ENCODE measurements at regions not wholly inside any gene's neighbourhood (a gene's known extent, or its start where the extent isn't known, plus 50 kb on each side); places are given as distances from the start of the nearest gene placed in this dataset.

DNA sequence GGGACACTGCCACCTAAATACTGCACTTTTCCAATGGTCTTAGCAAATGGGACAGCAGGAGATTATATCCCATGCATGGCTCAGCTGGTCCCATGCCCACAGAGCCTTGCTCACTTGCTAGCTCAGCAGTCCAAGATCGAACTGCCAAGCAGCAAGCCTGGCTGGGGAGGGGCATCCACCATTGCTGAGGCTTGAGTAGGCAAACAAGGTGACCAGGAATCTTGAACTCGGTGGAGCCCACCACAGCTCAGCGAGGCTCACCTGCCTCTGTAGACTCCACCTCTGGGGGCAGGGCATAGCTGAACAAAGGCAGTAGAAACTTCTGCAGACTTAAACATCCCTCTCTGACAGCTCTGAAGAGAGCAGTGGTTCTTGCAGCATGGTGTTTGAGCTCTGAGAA lies 370.8 kb upstream of the MGAT4C start:
- no peak overlapping the region for H3K4me3 ChIP-seq (replicated peaks in 1 of 2; ENCODE audit: low read depth in 2 of 2, low read length in 2 of 2)
- DNase-seq (ENCODE audit: low read depth in 2 of 2) = no peak
- TF ChIP-seq, protein P1, sequence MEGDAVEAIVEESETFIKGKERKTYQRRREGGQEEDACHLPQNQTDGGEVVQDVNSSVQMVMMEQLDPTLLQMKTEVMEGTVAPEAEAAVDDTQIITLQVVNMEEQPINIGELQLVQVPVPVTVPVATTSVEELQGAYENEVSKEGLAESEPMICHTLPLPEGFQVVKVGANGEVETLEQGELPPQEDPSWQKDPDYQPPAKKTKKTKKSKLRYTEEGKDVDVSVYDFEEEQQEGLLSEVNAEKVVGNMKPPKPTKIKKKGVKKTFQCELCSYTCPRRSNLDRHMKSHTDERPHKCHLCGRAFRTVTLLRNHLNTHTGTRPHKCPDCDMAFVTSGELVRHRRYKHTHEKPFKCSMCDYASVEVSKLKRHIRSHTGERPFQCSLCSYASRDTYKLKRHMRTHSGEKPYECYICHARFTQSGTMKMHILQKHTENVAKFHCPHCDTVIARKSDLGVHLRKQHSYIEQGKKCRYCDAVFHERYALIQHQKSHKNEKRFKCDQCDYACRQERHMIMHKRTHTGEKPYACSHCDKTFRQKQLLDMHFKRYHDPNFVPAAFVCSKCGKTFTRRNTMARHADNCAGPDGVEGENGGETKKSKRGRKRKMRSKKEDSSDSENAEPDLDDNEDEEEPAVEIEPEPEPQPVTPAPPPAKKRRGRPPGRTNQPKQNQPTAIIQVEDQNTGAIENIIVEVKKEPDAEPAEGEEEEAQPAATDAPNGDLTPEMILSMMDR (IDR thresholded peaks at IDR 0.05; ENCODE audit: low read depth, low read length) = no peak

- TF ChIP-seq, protein P1 (IDR thresholded peaks at IDR 0.05; ENCODE audit: low read depth, low read length) = no peak
- no peak for DNase-seq (ENCODE audit: low read depth in 2 of 2)
Measured at GRCh38 chr12:86623267-86623666, 367.1 kb upstream of the MGAT4C start.

GRCh38 chr12:86621957-86622356 lies 365.8 kb upstream of the MGAT4C start:
- TF ChIP-seq, protein P1 (IDR thresholded peaks at IDR 0.05; ENCODE audit: low read depth, low read length) = no peak
- no peak for DNase-seq (ENCODE audit: low read depth in 2 of 2)
- H3K4me3 ChIP-seq (replicated peaks in 1 of 2; ENCODE audit: low read depth in 2 of 2, low read length in 2 of 2) = no peak overlapping the region

More at GRCh38 chr12:86623267-86623666, 367.1 kb upstream of the MGAT4C start:
- no peak overlapping the region for H3K4me3 ChIP-seq (replicated peaks in 1 of 2; ENCODE audit: low read depth in 2 of 2, low read length in 2 of 2)

DNA sequence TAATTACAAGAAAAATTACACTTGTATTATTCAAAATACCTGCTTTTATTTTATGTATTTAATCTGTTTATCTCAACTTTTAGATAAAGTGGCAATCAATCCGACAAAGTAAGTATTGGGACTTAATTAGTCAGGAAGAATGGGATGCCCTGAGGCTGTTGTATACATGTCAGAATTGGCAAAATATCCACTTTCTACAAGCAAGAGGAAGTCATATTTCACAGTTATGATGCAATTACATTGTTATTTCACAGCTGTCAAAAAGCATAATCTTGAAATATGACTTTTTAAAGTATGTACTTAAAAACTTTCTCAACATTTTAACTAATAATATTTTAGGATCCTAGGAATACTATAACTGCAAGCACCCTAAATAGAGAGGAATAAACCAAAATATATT lies 357.1 kb upstream of the MGAT4C start:
- TF ChIP-seq, protein P1 (IDR thresholded peaks at IDR 0.05; ENCODE audit: low read depth, low read length) = no peak
- no peak overlapping the region for H3K4me3 ChIP-seq (replicated peaks in 1 of 2; ENCODE audit: low read depth in 2 of 2, low read length in 2 of 2)
- DNase-seq (ENCODE audit: low read depth in 2 of 2) = peak; percentile 38 to 67

GRCh38 chr12:86608638-86609037 lies 352.4 kb upstream of the MGAT4C start:
- H3K4me3 ChIP-seq (replicated peaks in 1 of 2; ENCODE audit: low read depth in 2 of 2, low read length in 2 of 2) = no peak overlapping the region
- no peak for DNase-seq (ENCODE audit: low read depth in 2 of 2)
- TF ChIP-seq, protein P1 (IDR thresholded peaks at IDR 0.05; ENCODE audit: low read depth, low read length) = no peak

DNA sequence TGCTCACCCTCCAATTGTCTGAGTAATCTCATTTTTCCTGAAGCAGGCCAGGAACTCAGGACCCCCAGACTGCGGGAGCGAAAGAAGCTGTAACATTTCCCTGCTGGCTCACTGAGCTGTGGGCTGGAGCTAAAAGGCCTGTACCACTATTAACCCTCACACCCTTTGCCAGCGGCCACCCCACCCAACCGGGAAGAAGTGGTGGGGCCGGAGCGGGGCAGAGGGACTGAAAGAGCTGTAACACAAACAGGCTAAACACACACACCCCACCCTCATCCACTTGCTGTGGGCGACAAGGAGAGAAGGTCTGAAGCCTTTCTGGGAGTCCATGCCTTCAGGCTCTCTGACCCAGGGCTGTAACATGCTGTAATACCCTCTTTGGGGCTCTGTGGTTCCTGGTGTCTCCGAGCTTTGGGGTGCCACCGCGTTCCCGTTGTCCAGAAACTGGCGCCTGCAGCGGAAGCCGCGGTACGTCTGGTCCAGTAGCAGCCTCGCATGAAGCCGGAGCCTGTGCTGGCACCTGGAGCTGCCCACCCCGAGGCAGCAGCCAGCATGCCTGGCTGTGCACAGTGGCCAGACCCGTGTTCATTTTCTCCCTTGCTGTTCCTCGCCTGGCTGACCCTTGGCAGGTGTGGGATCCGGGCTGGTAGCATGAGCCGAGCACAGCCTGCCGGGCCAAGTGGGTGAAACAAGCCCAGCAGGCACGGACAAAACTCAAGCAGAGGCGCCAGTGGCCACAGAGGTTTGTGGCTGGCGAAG lies 345.5 kb upstream of the MGAT4C start:
- no peak overlapping the region for H3K4me3 ChIP-seq (replicated peaks in 1 of 2; ENCODE audit: low read depth in 2 of 2, low read length in 2 of 2)
- DNase-seq (ENCODE audit: low read depth in 2 of 2) = no peak
- TF ChIP-seq, protein P1 (IDR thresholded peaks at IDR 0.05; ENCODE audit: low read depth, low read length) = no peak
